ENCODE measurements at regions not wholly inside any gene's neighbourhood (a gene's known extent, or its start where the extent isn't known, plus 50 kb on each side); places are given as distances from the start of the nearest gene placed in this dataset.

GRCh38 chr7:25549271-25549921 lies 321.1 kb upstream of the NPVF start:
- DNase-seq, result no peak
- no peak for TF ChIP-seq GATA1 (IDR thresholded peaks at IDR 0.05; ENCODE audit: low read depth, low read length)
- no peak for TF ChIP-seq POLR2A (IDR thresholded peaks at IDR 0.05; ENCODE audit: low read length)

DNA sequence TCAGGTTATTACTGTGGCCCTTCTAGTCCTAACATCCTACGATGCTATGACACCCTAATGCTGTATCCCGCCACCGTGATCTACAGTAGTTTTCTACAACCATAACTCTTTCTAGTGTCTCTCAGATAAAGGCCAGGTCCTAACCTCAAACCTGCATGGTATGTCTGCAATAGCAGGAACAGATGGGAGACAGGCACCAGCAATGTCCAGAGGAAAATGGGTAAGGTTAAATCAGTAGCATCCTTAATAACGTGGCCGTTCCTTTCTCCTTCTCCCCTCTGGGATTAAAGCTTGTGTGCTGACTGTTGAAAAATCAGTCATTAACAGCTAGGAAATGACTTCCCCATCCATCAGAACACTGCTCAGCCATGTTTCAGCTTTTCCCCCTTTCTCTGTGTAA lies 321.9 kb upstream of the NPVF start:
- TF ChIP-seq POLR2A (IDR thresholded peaks at IDR 0.05; ENCODE audit: low read length) (no peak), GATA1 (IDR thresholded peaks at IDR 0.05; ENCODE audit: low read depth, low read length) (no peak)
- no peak for DNase-seq

- TF ChIP-seq GATA1 (IDR thresholded peaks at IDR 0.05; ENCODE audit: low read depth, low read length) (no peak), POLR2A (IDR thresholded peaks at IDR 0.05; ENCODE audit: low read length) (no peak)
- DNase-seq, result no peak
Measured at GRCh38 chr7:25552998-25553397, 324.7 kb upstream of the NPVF start.

GRCh38 chr7:25553580-25554291 lies 325.4 kb upstream of the NPVF start:
- no peak for DNase-seq
- no peak for TF ChIP-seq GATA1 (IDR thresholded peaks at IDR 0.05; ENCODE audit: low read depth, low read length)
- no peak for TF ChIP-seq POLR2A (IDR thresholded peaks at IDR 0.05; ENCODE audit: low read length)

DNA sequence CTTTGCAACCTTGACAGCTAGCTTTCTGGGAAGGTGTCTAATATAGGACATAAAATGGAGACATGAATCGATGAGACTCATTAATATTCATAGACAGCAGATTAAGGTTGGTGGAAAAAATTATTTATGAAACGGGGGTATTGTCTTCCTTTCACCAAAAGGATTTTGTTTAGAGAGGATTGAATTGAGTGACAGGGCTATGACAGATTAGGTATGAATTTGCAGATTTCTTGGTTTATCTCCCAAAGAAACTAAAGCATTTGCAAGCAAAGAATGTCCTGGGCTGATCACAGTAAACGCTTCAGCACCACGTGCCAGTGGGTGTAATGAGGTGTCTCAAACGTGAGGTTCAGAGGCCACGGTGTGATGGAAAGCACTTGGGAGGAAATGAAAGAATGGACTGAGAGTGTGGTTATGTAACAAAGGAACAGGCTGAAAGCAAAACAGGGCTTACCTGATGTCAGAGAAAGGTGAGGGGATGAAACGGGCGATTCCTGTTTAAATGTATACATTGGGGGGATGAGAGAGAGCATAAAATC lies 329.2 kb upstream of the NPVF start:
- no peak for DNase-seq
- TF ChIP-seq GATA1 (IDR thresholded peaks at IDR 0.05; ENCODE audit: low read depth, low read length) (no peak), POLR2A (IDR thresholded peaks at IDR 0.05; ENCODE audit: low read length) (no peak)

GRCh38 chr7:25557930-25558329 lies 329.6 kb upstream of the NPVF start:
- no peak for DNase-seq
- no peak for TF ChIP-seq GATA1 (IDR thresholded peaks at IDR 0.05; ENCODE audit: low read depth, low read length)
- no peak for TF ChIP-seq POLR2A (IDR thresholded peaks at IDR 0.05; ENCODE audit: low read length)

GRCh38 chr7:25558605-25559004 lies 330.3 kb upstream of the NPVF start:
- TF ChIP-seq GATA1 (IDR thresholded peaks at IDR 0.05; ENCODE audit: low read depth, low read length) (no peak), POLR2A (IDR thresholded peaks at IDR 0.05; ENCODE audit: low read length) (no peak)
- no peak for DNase-seq

DNA sequence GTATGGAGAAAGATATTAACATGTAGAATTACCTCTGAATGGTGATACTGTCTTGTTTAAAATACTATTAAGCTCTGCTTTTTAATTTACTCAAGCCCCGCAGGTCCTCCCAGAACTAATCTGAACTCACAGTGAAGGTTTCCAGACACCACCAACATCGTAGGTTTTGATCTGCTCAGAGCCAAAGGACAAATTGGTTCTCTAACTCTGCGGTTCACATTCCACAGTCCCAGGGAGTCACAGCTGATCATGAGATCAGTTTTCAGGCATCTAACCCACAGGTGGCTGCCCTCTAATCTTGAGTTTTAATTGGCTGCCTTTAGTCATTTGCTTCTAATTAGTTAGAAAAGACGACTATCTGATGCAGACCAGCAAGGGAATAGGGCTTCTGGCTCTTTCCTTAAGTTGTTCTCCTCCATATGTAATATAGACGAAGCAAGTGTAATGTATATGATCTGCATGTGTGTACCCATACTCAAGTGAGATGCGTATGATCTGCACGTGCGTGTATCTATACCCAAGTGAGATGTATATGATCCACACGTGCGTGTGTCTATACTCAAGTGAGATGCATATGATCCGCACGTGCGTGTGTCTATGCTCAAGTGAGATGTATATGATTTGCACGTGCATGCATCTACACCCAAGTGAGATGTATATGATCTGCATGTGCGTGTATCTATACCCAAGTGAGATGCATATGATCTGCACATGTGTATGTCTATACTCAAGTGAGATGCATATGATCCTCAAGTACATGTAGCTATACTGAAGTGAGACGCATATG lies 331.5 kb upstream of the NPVF start:
- DNase-seq, result no peak
- no peak for TF ChIP-seq POLR2A (IDR thresholded peaks at IDR 0.05; ENCODE audit: low read length)
- no peak for TF ChIP-seq GATA1 (IDR thresholded peaks at IDR 0.05; ENCODE audit: low read depth, low read length)

DNA sequence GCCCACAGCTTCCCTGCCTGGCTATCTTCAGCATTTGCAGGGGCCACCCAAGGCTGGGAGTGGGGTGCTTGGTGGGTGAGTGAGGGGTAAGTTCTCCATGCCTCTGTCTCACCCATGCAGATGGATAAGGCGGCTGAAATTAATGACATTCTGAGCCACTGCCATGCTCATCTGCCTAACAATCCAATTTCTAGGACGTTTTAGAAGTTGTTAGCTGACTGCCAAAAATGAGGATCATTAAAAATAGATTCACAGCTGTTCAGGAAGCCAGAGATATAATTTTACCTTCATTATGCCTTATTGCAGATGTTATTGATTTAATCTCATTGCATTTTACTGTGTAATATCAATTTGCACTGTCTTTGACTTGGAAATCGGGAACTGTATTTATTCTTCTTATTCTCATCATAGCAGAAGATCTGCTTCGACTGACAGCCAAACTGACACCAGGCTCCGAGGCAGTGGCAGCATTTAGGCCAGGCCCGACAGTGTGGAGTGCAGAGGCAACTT lies 334.4 kb upstream of the NPVF start:
- no peak for DNase-seq
- TF ChIP-seq GATA1 (IDR thresholded peaks at IDR 0.05; ENCODE audit: low read depth, low read length) (no peak), POLR2A (IDR thresholded peaks at IDR 0.05; ENCODE audit: low read length) (no peak)

DNA sequence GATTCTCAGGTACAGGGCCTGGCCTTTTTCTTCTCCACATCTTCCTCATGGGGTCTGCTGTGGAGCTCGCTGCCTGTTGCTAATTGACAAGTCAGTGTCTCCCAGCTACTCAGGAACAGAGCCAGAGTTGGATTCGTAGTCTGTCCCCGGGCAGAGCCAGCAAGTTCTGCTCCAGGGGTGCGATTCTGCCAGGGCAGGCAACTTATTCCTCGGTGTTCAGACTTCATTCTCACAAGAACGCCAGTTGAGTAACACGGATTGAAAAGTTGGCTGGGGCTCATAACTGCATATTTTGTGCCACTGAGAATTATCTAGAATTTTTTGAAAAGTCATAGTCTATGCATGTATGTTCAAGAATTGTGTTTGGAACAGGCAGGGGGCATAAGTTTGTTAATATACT lies 336.7 kb upstream of the NPVF start:
- DNase-seq, result no peak
- TF ChIP-seq GATA1 (IDR thresholded peaks at IDR 0.05; ENCODE audit: low read depth, low read length), result no peak

- peak; percentile 71 to 84 for DNase-seq
- TF ChIP-seq POLR2A (IDR thresholded peaks at IDR 0.05; ENCODE audit: low read length) (no peak), GATA1 (IDR thresholded peaks at IDR 0.05; ENCODE audit: low read depth, low read length) (no peak)
Measured at GRCh38 chr7:25565949-25566348, 337.7 kb upstream of the NPVF start.

GRCh38 chr7:25567430-25567829 lies 339.1 kb upstream of the NPVF start:
- TF ChIP-seq GATA1 (IDR thresholded peaks at IDR 0.05; ENCODE audit: low read depth, low read length), result no peak
- TF ChIP-seq POLR2A (IDR thresholded peaks at IDR 0.05; ENCODE audit: low read length), result no peak
- no peak for DNase-seq

DNA sequence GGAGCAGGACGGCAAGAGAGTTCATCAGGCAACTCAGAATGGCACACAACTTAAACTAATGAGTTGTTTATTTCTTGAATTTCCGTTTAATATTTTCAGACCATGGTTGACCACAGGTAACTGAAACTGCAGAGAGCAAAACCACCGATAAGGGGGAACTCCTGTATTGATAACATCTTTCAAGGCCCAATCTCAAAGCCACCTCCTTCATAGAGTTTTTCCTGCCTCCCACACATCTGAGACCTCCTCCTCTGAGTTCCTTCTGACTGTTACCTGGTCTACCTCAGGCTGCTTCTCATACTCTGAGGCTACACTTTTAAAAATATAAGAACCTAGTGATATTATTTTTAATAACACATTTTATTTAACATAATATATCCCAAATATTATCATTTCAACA lies 341.5 kb upstream of the NPVF start:
- TF ChIP-seq GATA1 (IDR thresholded peaks at IDR 0.05; ENCODE audit: low read depth, low read length) (no peak), POLR2A (IDR thresholded peaks at IDR 0.05; ENCODE audit: low read length) (no peak)
- no peak for DNase-seq

DNA sequence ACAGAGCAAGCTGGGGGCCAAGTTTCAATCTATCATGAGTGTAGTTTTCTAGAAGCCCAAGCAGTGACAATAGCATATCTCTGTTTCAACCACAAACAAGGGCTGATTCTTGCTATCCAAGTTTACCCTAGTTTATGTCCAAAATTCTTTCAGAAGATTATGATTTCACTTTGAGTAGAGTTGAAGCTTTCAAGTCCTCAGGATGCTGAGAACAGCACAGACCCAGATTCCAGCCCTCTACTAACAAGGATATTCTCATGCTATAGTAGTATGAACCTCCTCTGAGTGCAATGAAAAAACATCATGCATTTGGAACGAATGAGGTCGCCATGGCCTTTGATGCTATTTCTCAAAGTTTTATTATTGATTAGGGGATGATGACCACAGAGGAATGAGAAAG lies 344.1 kb upstream of the NPVF start:
- TF ChIP-seq POLR2A (IDR thresholded peaks at IDR 0.05; ENCODE audit: low read length) (no peak), GATA1 (IDR thresholded peaks at IDR 0.05; ENCODE audit: low read depth, low read length) (no peak)

More for the DNA sequence above, 344.1 kb upstream of the NPVF start:
- no peak for DNase-seq

Data from erythroblast (primary cell).